ENCODE measurements at regions not wholly inside any gene's neighbourhood (a gene's known extent, or its start where the extent isn't known, plus 50 kb on each side); places are given as distances from the start of the nearest gene placed in this dataset.
"Not testable (repeated sequence)": the region's sequence is repeated elsewhere in the genome, so short reads cannot be mapped to it uniquely, and the experiment has no call there.

DNA sequence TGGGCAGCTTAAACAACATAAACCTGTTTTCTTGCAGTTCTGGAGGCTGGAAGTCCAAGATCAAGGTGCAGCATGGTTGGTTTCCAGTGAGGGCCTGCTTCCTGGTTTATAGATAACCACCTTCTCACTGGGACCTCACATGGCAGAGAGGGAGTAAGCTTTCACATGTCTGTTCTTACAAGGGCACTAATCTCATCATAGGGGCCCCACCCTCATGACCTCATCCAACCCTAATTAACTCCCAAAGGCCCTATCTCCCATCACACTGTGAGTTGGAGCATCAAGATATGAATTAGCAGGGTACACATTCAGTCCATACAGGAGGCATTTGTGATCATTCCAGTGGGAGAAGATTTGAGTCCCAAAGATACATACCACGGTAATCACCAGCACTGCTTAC lies 50.5 kb upstream of the GRIN2A start:
- no peaks in the 10 kb centered on the region for H3K36me3 Mint-ChIP-seq (ENCODE audit: low read depth)
- no peak overlapping the region for H3K4me3 Mint-ChIP-seq
- H3K4me1 Mint-ChIP-seq (ENCODE audit: low read depth) = no peaks in the 10 kb centered on the region
- H3K27me3 Mint-ChIP-seq = peaks cover 6% of the 10 kb centered on the region
- no peak for DNase-seq
- peaks cover 13% of the 10 kb centered on the region for H3K9me3 Mint-ChIP-seq
- no peak overlapping the region for H3K27ac Mint-ChIP-seq

- H3K9me3 Mint-ChIP-seq = no peaks in the 10 kb centered on the region
- H3K27ac Mint-ChIP-seq = no peak overlapping the region
- H3K36me3 Mint-ChIP-seq (ENCODE audit: low read depth) = no peaks in the 10 kb centered on the region
- DNase-seq = no peak
- peaks cover 20% of the 10 kb centered on the region for H3K27me3 Mint-ChIP-seq
- no peaks in the 10 kb centered on the region for H3K4me1 Mint-ChIP-seq (ENCODE audit: low read depth)
- no peak overlapping the region for H3K4me3 Mint-ChIP-seq
Observed at GRCh38 chr16:10239640-10240039, 57.4 kb upstream of the GRIN2A start.

DNA sequence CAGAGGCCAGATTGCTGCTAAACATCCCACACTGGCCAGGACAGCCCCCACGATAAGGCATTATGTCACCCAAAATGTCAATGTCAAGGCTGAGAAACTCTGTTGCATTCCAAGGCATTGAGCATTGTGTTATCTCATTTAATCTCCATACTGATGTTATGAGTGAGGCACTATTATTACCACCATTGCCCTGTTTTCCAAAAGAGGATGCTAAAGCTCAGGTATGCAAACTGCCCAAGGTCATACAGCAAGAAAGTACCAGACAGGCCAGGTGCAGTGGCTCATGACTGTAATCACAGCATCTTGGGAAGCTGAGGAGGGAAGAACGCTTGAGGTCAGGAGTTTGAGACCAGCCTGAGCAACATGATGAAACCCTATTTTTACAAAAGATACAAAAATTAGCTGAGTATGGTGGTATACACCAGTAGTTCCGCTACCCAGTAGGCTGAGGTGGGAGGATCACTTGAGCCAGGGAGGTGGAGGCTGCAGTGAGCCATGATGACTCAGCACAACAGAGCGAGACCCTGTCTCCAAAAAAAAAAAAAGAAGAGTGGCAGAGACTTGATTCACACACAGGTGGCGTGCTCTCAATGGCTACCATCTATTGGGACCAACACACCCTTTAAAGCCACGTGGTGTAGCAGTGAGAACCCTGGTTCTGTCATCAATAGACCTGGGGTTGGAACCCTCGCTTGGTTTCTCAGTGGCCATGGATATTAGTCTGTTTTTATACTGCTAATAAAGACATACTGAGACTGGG lies 58.8 kb upstream of the GRIN2A start:
- H3K27me3 Mint-ChIP-seq = peaks cover 16% of the 10 kb centered on the region
- H3K27ac Mint-ChIP-seq = no peak overlapping the region
- no peaks in the 10 kb centered on the region for H3K36me3 Mint-ChIP-seq (ENCODE audit: low read depth)
- H3K4me1 Mint-ChIP-seq (ENCODE audit: low read depth) = no peaks in the 10 kb centered on the region
- no peaks in the 10 kb centered on the region for H3K9me3 Mint-ChIP-seq
- no peak for DNase-seq
- H3K4me3 Mint-ChIP-seq = no peak overlapping the region

- H3K27ac Mint-ChIP-seq = no peak overlapping the region
- H3K4me3 Mint-ChIP-seq = no peak overlapping the region
- no peaks in the 10 kb centered on the region for H3K9me3 Mint-ChIP-seq
- DNase-seq = no peak
- peaks cover 16% of the 10 kb centered on the region for H3K27me3 Mint-ChIP-seq
- no peaks in the 10 kb centered on the region for H3K36me3 Mint-ChIP-seq (ENCODE audit: low read depth)
- no peaks in the 10 kb centered on the region for H3K4me1 Mint-ChIP-seq (ENCODE audit: low read depth)
Observed at GRCh38 chr16:10242097-10242496, 59.9 kb upstream of the GRIN2A start.

DNA sequence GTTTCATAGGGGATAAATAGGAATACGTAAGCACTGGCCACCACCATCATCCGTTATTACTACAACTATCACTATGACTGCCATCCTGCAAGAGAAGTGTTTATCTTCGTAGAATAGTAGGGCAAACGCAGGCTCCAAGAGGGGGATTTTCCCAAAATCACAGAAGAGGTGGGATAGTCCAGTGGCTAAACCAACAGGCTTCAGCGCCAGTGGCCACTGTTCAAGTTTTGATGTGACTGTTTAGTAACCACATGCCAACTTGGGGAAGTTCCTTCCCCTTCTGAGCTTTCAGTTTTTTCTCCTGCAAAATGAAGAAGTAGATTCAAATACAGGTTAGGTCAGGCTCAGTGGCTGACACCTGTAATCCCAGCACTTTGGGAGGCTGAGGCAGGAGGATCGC lies 60.7 kb upstream of the GRIN2A start:
- Mint-ChIP-seq H3K36me3 (ENCODE audit: low read depth) (no peaks in the 10 kb centered on the region), H3K27ac (no peak overlapping the region), H3K27me3 (peaks cover 16% of the 10 kb centered on the region), H3K9me3 (no peaks in the 10 kb centered on the region), H3K4me3 (no peak overlapping the region), H3K4me1 (ENCODE audit: low read depth) (no peaks in the 10 kb centered on the region)
- no peak for DNase-seq

DNA sequence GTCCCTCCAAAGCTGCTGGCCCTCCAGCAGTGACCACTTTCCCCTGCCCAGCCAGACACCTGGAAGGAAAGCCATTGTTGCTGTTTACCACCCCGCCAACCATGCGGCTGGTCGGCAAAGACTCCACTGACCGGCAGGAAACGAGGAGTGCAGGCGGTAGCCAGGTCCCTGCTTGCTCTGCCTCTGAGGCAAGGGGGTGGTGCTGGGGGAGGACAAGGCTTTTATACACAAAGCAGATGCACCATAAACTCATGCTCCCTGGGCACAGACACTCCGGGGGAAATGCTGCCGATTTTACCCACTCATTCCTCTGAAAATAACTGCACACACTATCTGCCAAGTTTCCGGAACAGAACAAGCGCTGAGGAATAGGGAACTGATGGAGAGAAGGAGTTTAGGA lies 62.8 kb upstream of the GRIN2A start:
- no peaks in the 10 kb centered on the region for H3K4me1 Mint-ChIP-seq (ENCODE audit: low read depth)
- DNase-seq = no peak
- H3K27me3 Mint-ChIP-seq = peaks cover 8% of the 10 kb centered on the region
- no peaks in the 10 kb centered on the region for H3K9me3 Mint-ChIP-seq
- no peak overlapping the region for H3K27ac Mint-ChIP-seq
- H3K36me3 Mint-ChIP-seq (ENCODE audit: low read depth) = no peaks in the 10 kb centered on the region
- no peak overlapping the region for H3K4me3 Mint-ChIP-seq

- no peaks in the 10 kb centered on the region for H3K9me3 Mint-ChIP-seq
Observed at GRCh38 chr16:10250137-10250828, 68.1 kb upstream of the GRIN2A start.

DNA sequence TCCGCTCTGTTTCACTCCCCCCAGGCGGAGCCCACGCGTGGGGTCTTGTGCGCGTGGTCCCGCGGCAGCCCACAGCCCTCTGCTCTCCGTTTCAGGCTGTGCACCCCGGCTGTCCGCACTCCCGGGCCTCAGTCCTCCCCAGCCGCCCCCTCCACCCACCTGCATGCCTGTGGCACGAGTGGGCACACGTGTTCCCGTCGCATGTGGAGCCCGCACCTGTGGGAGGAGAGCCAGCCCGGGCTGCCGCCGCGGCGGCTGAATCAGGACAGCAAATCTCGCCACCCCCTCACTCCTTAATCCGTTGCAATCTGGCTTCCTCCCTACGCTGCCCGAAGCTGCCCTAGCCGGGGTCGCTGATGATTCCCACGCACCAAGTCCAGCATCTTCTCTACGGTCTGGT lies 69.9 kb upstream of the GRIN2A start:
- Mint-ChIP-seq H3K36me3 (ENCODE audit: low read depth) (no peaks in the 10 kb centered on the region), H3K9me3 (no peaks in the 10 kb centered on the region), H3K4me3 (no peak overlapping the region), H3K27ac (no peak overlapping the region), H3K27me3 (peaks cover 8% of the 10 kb centered on the region), H3K4me1 (ENCODE audit: low read depth) (peaks cover 5% of the 10 kb centered on the region)
- no peak for DNase-seq

More at GRCh38 chr16:10250137-10250828, 68.1 kb upstream of the GRIN2A start:
- Mint-ChIP-seq H3K4me3 (no peak overlapping the region), H3K27me3 (peaks cover 8% of the 10 kb centered on the region), H3K36me3 (ENCODE audit: low read depth) (no peaks in the 10 kb centered on the region), H3K27ac (no peak overlapping the region), H3K4me1 (ENCODE audit: low read depth) (no peaks in the 10 kb centered on the region)
- DNase-seq = no peak

- Mint-ChIP-seq H3K27ac (no peak overlapping the region), H3K4me3 (no peak overlapping the region), H3K36me3 (ENCODE audit: low read depth) (no peaks in the 10 kb centered on the region), H3K4me1 (ENCODE audit: low read depth) (peaks cover 5% of the 10 kb centered on the region), H3K9me3 (no peaks in the 10 kb centered on the region), H3K27me3 (peaks cover 8% of the 10 kb centered on the region)
- no peak for DNase-seq
Observed at GRCh38 chr16:10253409-10253808, 71.2 kb upstream of the GRIN2A start.

DNA sequence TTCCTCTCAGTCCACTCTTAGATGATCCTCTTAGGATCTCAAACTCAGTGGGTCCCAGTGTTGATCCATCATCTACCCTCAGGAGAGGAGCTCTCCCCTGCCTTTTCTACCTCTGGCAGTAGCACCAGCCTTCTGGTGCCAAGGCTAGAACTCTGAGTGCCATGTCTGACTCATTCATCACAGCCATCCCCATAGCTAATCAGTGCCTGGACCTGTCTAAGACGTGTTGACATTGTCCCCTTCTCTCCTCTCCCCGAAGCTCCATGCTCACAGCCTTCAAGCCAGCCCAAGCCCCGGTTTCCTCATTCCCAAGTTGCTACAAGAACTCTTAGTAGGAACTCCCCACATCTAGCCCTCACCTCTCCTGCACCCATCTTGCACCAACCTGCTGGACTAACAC lies 73.5 kb upstream of the GRIN2A start:
- Mint-ChIP-seq H3K4me1 (ENCODE audit: low read depth) (peaks cover 5% of the 10 kb centered on the region), H3K27ac (no peak overlapping the region), H3K9me3 (no peaks in the 10 kb centered on the region), H3K27me3 (peaks cover 8% of the 10 kb centered on the region), H3K36me3 (ENCODE audit: low read depth) (no peaks in the 10 kb centered on the region), H3K4me3 (no peak overlapping the region)
- DNase-seq = no peak

GRCh38 chr16:10256784-10257641 lies 74.8 kb upstream of the GRIN2A start:
- Mint-ChIP-seq H3K4me1 (ENCODE audit: low read depth) (peaks cover 5% of the 10 kb centered on the region), H3K36me3 (ENCODE audit: low read depth) (no peaks in the 10 kb centered on the region), H3K9me3 (no peaks in the 10 kb centered on the region), H3K27me3 (peaks cover 8% of the 10 kb centered on the region), H3K27ac (no peak overlapping the region), H3K4me3 (no peak overlapping the region)
- peak; percentile 51 for DNase-seq

DNA sequence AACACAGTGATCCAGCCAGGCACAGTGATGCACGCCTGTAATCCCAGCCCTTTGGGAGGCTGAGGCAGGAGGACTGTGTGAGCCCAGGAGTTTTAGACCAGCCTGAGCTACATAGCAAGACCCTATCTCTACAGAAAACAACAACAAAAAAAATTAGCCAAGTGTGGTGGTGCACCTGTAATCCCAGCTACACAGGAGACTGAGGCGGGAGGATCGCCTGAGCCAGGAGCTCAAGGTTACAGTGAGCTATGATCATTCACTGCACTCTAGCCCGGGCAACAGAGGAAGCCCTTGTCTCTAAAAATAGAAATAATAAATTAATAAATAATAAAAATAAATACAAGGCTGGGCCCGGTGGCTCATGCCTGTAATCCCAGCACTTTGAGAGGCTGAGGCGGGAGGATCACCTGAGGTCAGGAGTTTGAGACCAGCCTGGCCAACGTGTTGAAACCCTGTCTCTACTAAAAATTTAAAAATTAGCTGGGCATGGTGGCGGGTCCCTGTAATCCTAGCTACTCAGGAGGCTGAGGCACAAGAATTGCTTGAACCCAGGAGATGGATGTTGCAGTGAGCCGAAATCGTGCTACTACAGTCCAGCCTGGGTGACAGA lies 75.5 kb upstream of the GRIN2A start:
- H3K27me3 Mint-ChIP-seq; H3K4me1 Mint-ChIP-seq (ENCODE audit: low read depth); DNase-seq; H3K27ac Mint-ChIP-seq; H3K9me3 Mint-ChIP-seq; H3K36me3 Mint-ChIP-seq (ENCODE audit: low read depth); H3K4me3 Mint-ChIP-seq: not testable (repeated sequence)

DNA sequence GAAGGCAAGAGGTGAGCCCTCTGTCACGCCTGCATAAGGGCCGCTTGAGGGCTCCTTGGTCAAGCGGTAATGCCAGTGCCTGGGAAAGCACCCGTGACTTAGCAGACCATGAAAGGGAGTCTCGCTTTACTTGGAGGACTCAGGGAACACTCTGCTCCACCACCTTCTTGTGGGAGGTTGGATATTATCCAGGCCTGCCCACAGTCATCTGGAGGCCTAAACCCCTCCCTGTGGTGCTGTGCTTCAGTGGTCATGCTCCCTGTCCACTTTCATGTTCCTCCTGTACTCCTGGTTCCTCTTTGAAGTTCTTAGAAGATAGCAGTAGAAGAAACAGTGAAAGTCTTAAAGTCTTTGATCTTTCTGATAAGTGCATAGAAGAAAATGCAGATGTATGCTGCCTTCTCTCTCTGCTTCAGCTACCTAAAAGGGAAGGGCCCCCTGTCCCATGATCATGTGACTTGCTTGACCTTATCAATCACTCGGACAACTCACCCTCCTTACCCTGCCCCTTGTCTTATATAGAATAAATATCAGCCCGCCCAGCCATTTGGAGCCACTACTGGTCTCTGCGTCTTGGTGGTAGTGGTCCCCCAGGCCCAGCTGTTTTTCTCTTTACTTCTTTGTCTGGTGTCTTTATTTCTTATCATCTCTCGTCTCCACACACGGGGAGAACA lies 76.8 kb upstream of the GRIN2A start:
- H3K27ac Mint-ChIP-seq; H3K36me3 Mint-ChIP-seq (ENCODE audit: low read depth); H3K4me1 Mint-ChIP-seq (ENCODE audit: low read depth); DNase-seq; H3K4me3 Mint-ChIP-seq; H3K27me3 Mint-ChIP-seq; H3K9me3 Mint-ChIP-seq: not testable (repeated sequence)

- Mint-ChIP-seq H3K36me3 (ENCODE audit: low read depth) (no peaks in the 10 kb centered on the region), H3K27ac (no peak overlapping the region), H3K4me3 (no peak overlapping the region), H3K4me1 (ENCODE audit: low read depth) (peaks cover 11% of the 10 kb centered on the region), H3K9me3 (no peaks in the 10 kb centered on the region), H3K27me3 (no peaks in the 10 kb centered on the region)
- no peak for DNase-seq
Observed at GRCh38 chr16:10261077-10261476, 78.8 kb upstream of the GRIN2A start.

All from activated T-cell treated with anti-CD3 and anti-CD28 coated beads, Interleukin-2, amount 50 U/mL, for 24 hours (primary cell).